ENCODE measurements at regions not wholly inside any gene's neighbourhood (a gene's known extent, or its start where the extent isn't known, plus 50 kb on each side); places are given as distances from the start of the nearest gene placed in this dataset.

DNA sequence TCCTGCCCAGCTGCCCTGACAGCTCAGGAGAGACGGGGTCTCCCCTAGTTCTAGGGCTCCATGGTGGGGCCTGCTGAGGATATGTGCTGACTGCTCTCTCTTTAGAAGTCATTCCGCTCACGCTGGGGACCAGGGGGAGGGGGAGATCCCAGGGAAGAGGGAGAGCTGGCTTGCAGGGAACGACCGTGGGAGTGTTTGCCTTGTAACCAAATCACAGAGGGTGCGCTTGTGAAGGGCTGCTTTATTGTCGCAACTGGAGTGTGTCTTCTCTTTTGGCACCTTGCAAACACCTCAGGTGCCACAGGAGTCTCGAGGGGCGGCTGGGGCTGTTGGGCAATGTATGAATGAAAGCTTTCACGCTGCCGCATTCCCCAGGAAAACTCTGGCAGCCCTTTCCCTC is 531.3 kb upstream of the MKI67 start:
- Histone ChIP-seq H4K20me1 (replicated peaks; ENCODE audit: control insufficient read depth, extremely low read depth, insufficient read depth, low read length) (no peaks in the 10 kb centered on the region), H3K36me3 (ENCODE audit: control insufficient read depth in 2 of 2, extremely low read depth in 1 of 2, insufficient read depth in 2 of 2, low read length in 2 of 2) (no peaks in the 10 kb centered on the region), H3K4me3 (replicated peaks in 1 of 3; ENCODE audit: insufficient read depth in 1 of 3, low read depth in 1 of 3, low read length in 3 of 3) (no peak overlapping the region), H2AFZ (ENCODE audit: low read depth, low read length) (no peak overlapping the region), H3K4me1 (ENCODE audit: control insufficient read depth, extremely low read depth, insufficient read depth, low read length) (no peaks in the 10 kb centered on the region), H3K9me3 (replicated peaks; ENCODE audit: control insufficient read depth, insufficient read depth, low read length) (no peaks in the 10 kb centered on the region), H3K27me3 (ENCODE audit: control insufficient read depth in 2 of 2, insufficient read depth in 2 of 2, low read length in 2 of 2) (no peaks in the 10 kb centered on the region), H3K79me2 (ENCODE audit: control insufficient read depth, insufficient read depth, low read length) (no peaks in the 10 kb centered on the region), H3K27ac (ENCODE audit: insufficient read depth, low read depth, low read length) (no peak overlapping the region), H3K9me1 (replicated peaks; ENCODE audit: control insufficient read depth, extremely low read depth, insufficient read depth, low read length) (no peaks in the 10 kb centered on the region), H3K9ac (replicated peaks; ENCODE audit: extremely low read depth, insufficient read depth, low read length) (no peak overlapping the region), H3K4me2 (ENCODE audit: insufficient read depth, low read length) (no peak overlapping the region)
- TF ChIP-seq CTCF (IDR thresholded peaks at IDR 0.05; ENCODE audit: extremely low read depth in 1 of 2, insufficient read depth in 1 of 2, low read depth in 1 of 2, low read length in 2 of 2) (no peak), POLR2A (IDR thresholded peaks at IDR 0.05; ENCODE audit: low read depth, low read length) (no peak), MYC (IDR thresholded peaks at IDR 0.05; ENCODE audit: low read depth, low read length) (no peak), JUN (IDR thresholded peaks at IDR 0.05; ENCODE audit: borderline replicate concordance, insufficient read depth, insufficient read length, low read depth) (no peak), FOS (IDR thresholded peaks at IDR 0.05; ENCODE audit: borderline replicate concordance, insufficient read depth, low read length) (no peak)
- TF ChIP-seq, protein P1, sequence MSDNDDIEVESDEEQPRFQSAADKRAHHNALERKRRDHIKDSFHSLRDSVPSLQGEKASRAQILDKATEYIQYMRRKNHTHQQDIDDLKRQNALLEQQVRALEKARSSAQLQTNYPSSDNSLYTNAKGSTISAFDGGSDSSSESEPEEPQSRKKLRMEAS (IDR thresholded peaks at IDR 0.05; ENCODE audit: insufficient read depth, insufficient read length) = no peak
- BruUV-seq (replicated peaks) = no TSS peak
- dilution Hi-C loops (cut with MboI; ENCODE audit: extremely low pct_ligation_motif_present, low sequenced_read_pairs) (no loop called here), intact Hi-C loops (cut with micrococcal nuclease) (no loop called here)
- ChIA-PET POLR2A (no interaction called here), CTCF (no interaction called here)
- no peak for DNase-seq (ENCODE audit: low read depth, low spot score)
- no peak for FAIRE-seq

DNA sequence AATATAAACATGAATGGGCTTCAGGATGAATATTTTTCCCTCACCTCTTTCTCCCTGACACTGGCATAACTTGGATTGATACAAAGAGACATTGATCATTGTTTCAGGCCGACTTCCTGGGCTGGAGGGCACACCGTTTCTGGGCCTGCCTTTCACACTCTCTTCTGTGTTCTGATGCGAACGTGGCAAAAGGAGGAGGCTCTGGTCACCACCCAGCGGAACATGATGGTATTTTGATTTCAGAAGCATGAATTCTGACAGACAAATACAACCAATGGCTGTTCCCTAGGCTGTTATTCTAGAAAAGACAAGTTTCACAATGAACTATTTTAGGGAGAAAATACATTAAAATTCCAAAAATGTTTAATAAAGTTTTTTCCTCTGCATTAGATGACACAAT is 534.5 kb upstream of the MKI67 start:
- no peaks in the 10 kb centered on the region for H3K27me3 ChIP-seq (ENCODE audit: control insufficient read depth in 2 of 2, insufficient read depth in 2 of 2, low read length in 2 of 2)
- H3K9ac ChIP-seq (replicated peaks; ENCODE audit: extremely low read depth, insufficient read depth, low read length) = no peak overlapping the region
- H2AFZ ChIP-seq (ENCODE audit: low read depth, low read length) = no peak overlapping the region
- H3K4me3 ChIP-seq (replicated peaks in 1 of 3; ENCODE audit: insufficient read depth in 1 of 3, low read depth in 1 of 3, low read length in 3 of 3) = no peak overlapping the region
- DNase-seq (ENCODE audit: low read depth, low spot score) (no peak), FAIRE-seq (no peak)
- H4K20me1 ChIP-seq (replicated peaks; ENCODE audit: control insufficient read depth, extremely low read depth, insufficient read depth, low read length) = no peaks in the 10 kb centered on the region
- no peaks in the 10 kb centered on the region for H3K4me1 ChIP-seq (ENCODE audit: control insufficient read depth, extremely low read depth, insufficient read depth, low read length)
- intact Hi-C loops (cut with micrococcal nuclease) = no loop called here
- no peaks in the 10 kb centered on the region for H3K9me3 ChIP-seq (replicated peaks; ENCODE audit: control insufficient read depth, insufficient read depth, low read length)
- no peaks in the 10 kb centered on the region for H3K9me1 ChIP-seq (replicated peaks; ENCODE audit: control insufficient read depth, extremely low read depth, insufficient read depth, low read length)
- H3K4me2 ChIP-seq (ENCODE audit: insufficient read depth, low read length) = no peak overlapping the region
- H3K36me3 ChIP-seq (ENCODE audit: control insufficient read depth in 2 of 2, extremely low read depth in 1 of 2, insufficient read depth in 2 of 2, low read length in 2 of 2) = no peaks in the 10 kb centered on the region
- BruUV-seq (replicated peaks) = no TSS peak
- dilution Hi-C loops (cut with MboI; ENCODE audit: extremely low pct_ligation_motif_present, low sequenced_read_pairs) = no loop called here
- CTCF ChIA-PET = no interaction called here
- POLR2A ChIA-PET = no interaction called here
- no peaks in the 10 kb centered on the region for H3K79me2 ChIP-seq (ENCODE audit: control insufficient read depth, insufficient read depth, low read length)
- H3K27ac ChIP-seq (ENCODE audit: insufficient read depth, low read depth, low read length) = no peak overlapping the region
- TF ChIP-seq, protein P1 (IDR thresholded peaks at IDR 0.05; ENCODE audit: insufficient read depth, insufficient read length) = no peak
- TF ChIP-seq GATA2 (IDR thresholded peaks at IDR 0.05; ENCODE audit: insufficient read depth, insufficient read length, low read depth, low read length) (no peak), JUN (IDR thresholded peaks at IDR 0.05; ENCODE audit: borderline replicate concordance, insufficient read depth, insufficient read length, low read depth) (no peak), CTCF (IDR thresholded peaks at IDR 0.05; ENCODE audit: extremely low read depth in 1 of 2, insufficient read depth in 1 of 2, low read depth in 1 of 2, low read length in 2 of 2) (no peak), MYC (IDR thresholded peaks at IDR 0.05; ENCODE audit: low read depth, low read length) (no peak), FOS (IDR thresholded peaks at IDR 0.05; ENCODE audit: borderline replicate concordance, insufficient read depth, low read length) (no peak), EZH2 (IDR thresholded peaks at IDR 0.05; ENCODE audit: borderline replicate concordance, low read depth, low read length, severe bottlenecking) (no peak), POLR2A (IDR thresholded peaks at IDR 0.05; ENCODE audit: low read depth, low read length) (no peak), POLR2AphosphoS5 (IDR thresholded peaks at IDR 0.05; ENCODE audit: insufficient read depth, low read depth, low read length) (no peak)
